ENCODE measurements at regions not wholly inside any gene's neighbourhood (a gene's known extent, or its start where the extent isn't known, plus 50 kb on each side); places are given as distances from the start of the nearest gene placed in this dataset.

- ATAC-seq (peak; percentile 59), DNase-seq (ENCODE audit: low read depth, low spot score) (peak; percentile 62)
- ChIA-PET POLR2A (interaction anchor here (0.6 kb wide), 1 partner anchor 1852 kb away, joined by 3 read pairs; no protein-coding TSS in a partner anchor), CTCF (interaction anchor here (0.7 kb wide), 1 partner anchor 743 kb away, joined by 3 read pairs; no protein-coding TSS in a partner anchor)
- no peak overlapping the region for H3K27ac ChIP-seq (ENCODE audit: low read length)
- H3K9me3 ChIP-seq (ENCODE audit: control insufficient read depth, insufficient read depth, low read depth, low read length): peaks cover 2% of the 10 kb centered on the region; the same call in 1 of the 2 replicates
- H3K36me3 ChIP-seq (ENCODE audit: control insufficient read depth, insufficient read depth, low read length): no peaks in the 10 kb centered on the region
- peaks cover 6% of the 10 kb centered on the region for H3K4me1 ChIP-seq (ENCODE audit: control insufficient read depth, insufficient read depth, low read length)
- BruUV-seq (replicated peaks): no TSS peak
- H3K27me3 ChIP-seq (ENCODE audit: control insufficient read depth, insufficient read depth, low read length): no peaks in the 10 kb centered on the region
- no peak overlapping the region for H3K4me3 ChIP-seq (ENCODE audit: low read depth in 2 of 2, low read length in 2 of 2)
- in situ Hi-C loops (cut with HindIII; ENCODE audit: low pct_unique_long_range_greater_than_20kb, low sequenced_read_pairs) (no loop called here), intact Hi-C loops (cut with micrococcal nuclease; ENCODE audit: unreplicated experiment) (loop anchor here (5.0 to 10.0 kb wide), 3 partner anchors 296 to 981 kb away; partner anchors contain the start of gene PAPPA)
- 0 out of 2 replicates have a peak, but pooled peaks have one; percentile 37 for TF ChIP-seq TCF7L2 (IDR thresholded peaks at IDR 0.05; ENCODE audit: low read depth, low read length)
- TF ChIP-seq POLR2AphosphoS5 (IDR thresholded peaks at IDR 0.05; ENCODE audit: low read depth, low read length): no peak
- no peak for TF ChIP-seq REST (IDR thresholded peaks at IDR 0.05; ENCODE audit: insufficient read depth in 1 of 2, low read depth in 2 of 2, low read length in 1 of 2)
- TF ChIP-seq SIN3A (IDR thresholded peaks at IDR 0.05; ENCODE audit: borderline replicate concordance, insufficient read depth, low read depth, low read length): no peak
- TF ChIP-seq CTCF (IDR thresholded peaks at IDR 0.05): peak; percentile 28; the same call in 1 of the 2 replicates
Measured at GRCh38 chr9:115591584-115591984, 473.6 kb upstream of the TNC start.

GRCh38 chr9:115593587-115594091, 475.7 kb upstream of the TNC start:
- no peaks in the 10 kb centered on the region for H3K36me3 ChIP-seq (ENCODE audit: control insufficient read depth, insufficient read depth, low read length)
- H3K9me3 ChIP-seq (ENCODE audit: control insufficient read depth, insufficient read depth, low read depth, low read length): no peaks in the 10 kb centered on the region
- POLR2A ChIA-PET: no interaction called here
- in situ Hi-C loops (cut with HindIII; ENCODE audit: low pct_unique_long_range_greater_than_20kb, low sequenced_read_pairs): no loop called here
- BruUV-seq (replicated peaks): no TSS peak
- H3K4me3 ChIP-seq (ENCODE audit: low read depth in 2 of 2, low read length in 2 of 2): no peak overlapping the region
- ATAC-seq (no peak; the same call in 1 of the 2 replicates), DNase-seq (ENCODE audit: low read depth, low spot score) (no peak)
- H3K27me3 ChIP-seq (ENCODE audit: control insufficient read depth, insufficient read depth, low read length): no peaks in the 10 kb centered on the region
- H3K4me1 ChIP-seq (ENCODE audit: control insufficient read depth, insufficient read depth, low read length): peaks cover 13% of the 10 kb centered on the region
- H3K27ac ChIP-seq (ENCODE audit: low read length): peak overlapping the region; percentile 90; the same call in 1 of the 2 replicates
- CTCF ChIA-PET: interaction anchor here (0.7 to 1.5 kb wide), 4 partner anchors 290 to 904 kb away, joined by 3 to 5 read pairs (median 3); no protein-coding TSS in a partner anchor
- TF ChIP-seq CTCF (IDR thresholded peaks at IDR 0.05): peak; percentile 72
- no peak for TF ChIP-seq REST (IDR thresholded peaks at IDR 0.05; ENCODE audit: insufficient read depth in 1 of 2, low read depth in 2 of 2, low read length in 1 of 2)
- intact Hi-C loops (cut with micrococcal nuclease; ENCODE audit: unreplicated experiment): loop anchor here (5.0 to 10.0 kb wide), 3 partner anchors 294 to 979 kb away; partner anchors contain the start of gene PAPPA
